ENCODE measurements at regions not wholly inside any gene's neighbourhood (a gene's known extent, or its start where the extent isn't known, plus 50 kb on each side); places are given as distances from the start of the nearest gene placed in this dataset.

DNA sequence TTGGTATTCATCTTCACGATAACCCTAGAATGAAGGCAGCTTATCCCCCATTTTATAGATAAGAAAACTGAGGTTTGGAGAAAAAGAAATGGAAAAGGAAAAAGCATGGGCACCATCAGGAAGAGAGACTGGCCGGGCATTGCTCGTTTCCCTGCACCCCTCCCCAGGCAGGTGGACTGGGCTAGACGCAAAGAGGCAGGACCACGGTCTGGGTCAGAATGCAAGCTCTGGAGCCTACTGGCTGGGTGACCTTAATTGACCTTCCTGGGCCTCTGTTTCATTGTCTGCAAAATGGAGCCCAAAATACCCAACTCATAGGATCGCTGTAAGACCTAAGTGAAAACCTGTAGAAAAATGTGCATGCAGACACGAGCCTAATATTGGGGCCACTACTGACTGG, 135.3 kb upstream of the GLI2 start:
- TF ChIP-seq, protein P1, sequence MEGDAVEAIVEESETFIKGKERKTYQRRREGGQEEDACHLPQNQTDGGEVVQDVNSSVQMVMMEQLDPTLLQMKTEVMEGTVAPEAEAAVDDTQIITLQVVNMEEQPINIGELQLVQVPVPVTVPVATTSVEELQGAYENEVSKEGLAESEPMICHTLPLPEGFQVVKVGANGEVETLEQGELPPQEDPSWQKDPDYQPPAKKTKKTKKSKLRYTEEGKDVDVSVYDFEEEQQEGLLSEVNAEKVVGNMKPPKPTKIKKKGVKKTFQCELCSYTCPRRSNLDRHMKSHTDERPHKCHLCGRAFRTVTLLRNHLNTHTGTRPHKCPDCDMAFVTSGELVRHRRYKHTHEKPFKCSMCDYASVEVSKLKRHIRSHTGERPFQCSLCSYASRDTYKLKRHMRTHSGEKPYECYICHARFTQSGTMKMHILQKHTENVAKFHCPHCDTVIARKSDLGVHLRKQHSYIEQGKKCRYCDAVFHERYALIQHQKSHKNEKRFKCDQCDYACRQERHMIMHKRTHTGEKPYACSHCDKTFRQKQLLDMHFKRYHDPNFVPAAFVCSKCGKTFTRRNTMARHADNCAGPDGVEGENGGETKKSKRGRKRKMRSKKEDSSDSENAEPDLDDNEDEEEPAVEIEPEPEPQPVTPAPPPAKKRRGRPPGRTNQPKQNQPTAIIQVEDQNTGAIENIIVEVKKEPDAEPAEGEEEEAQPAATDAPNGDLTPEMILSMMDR (IDR thresholded peaks at IDR 0.05; ENCODE audit: low read length), result no peak
- no peak for TF ChIP-seq EZH2 (IDR thresholded peaks at IDR 0.05; ENCODE audit: borderline replicate concordance, low read length)

Measured in OCI-LY1 (cell line).